ENCODE measurements at regions not wholly inside any gene's neighbourhood (a gene's known extent, or its start where the extent isn't known, plus 50 kb on each side); places are given as distances from the start of the nearest gene placed in this dataset.

- TF ChIP-seq POLR2A (IDR thresholded peaks at IDR 0.05; ENCODE audit: low read length): no peak
- TF ChIP-seq GATA1 (IDR thresholded peaks at IDR 0.05; ENCODE audit: low read depth, low read length): no peak
Observed at GRCh38 chr2:83217854-83218253, 1241.2 kb downstream of the SUCLG1 start.
